ENCODE measurements at regions not wholly inside any gene's neighbourhood (a gene's known extent, or its start where the extent isn't known, plus 50 kb on each side); places are given as distances from the start of the nearest gene placed in this dataset.
"Not testable (repeated sequence)": the region's sequence is repeated elsewhere in the genome, so short reads cannot be mapped to it uniquely, and the experiment has no call there.

DNA sequence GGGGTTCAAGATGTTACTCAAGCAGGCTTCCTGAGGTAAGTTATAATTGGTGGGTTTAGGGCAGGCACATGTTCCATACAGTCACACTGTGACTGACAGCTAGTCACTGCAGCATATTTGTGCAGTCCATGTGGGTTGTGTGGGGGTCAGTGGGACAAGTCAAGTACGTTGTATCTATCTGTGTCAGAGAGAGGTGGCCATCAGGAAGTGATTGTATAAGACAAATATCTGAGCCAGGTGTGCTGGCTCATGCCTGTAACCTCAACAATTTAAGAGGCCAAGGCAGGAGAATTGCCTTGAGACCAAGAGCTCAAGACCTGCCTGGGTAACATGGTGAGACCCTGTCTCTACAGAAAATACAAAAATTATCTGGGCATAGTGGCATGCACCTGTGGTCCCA, 509.3 kb downstream of the CENPC start:
- DNase-seq = no peak

DNA sequence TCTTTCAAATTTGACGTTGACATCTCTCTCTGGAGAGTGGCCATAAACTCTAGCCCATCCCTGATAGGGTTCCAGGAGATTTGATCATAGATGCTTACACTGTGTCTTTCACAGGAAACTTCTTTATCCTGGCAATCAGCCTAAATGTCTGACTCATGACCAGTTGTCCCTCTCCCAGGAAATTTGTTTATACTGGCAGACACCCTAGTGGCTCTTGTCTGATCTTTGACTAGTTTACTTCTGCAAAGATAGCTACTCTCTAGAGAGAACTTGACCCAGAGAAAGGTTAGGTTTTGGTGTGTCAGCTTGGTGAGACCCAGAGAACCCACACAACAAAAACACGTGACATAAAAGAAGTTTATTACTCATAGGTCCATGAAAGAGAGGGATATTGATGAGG, 509.8 kb downstream of the CENPC start:
- no peak for DNase-seq

DNA sequence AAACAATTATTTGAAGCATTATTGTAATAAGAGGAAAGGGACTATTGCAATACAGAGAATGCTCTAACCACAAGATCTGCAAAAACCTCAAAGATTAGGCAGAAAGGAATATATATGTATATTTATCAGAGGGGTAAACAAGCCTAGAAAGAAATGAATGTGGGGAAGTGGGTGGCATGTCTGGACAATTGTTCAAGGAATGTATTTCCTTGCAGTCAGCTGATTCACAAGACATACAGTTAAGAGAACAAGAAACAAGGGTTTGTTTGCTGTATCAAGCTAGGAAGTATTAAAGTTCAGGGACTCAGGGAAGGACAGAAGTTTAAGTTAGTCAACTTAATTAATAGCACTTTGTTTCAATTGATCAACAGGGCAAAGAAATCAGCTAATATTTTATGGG, 514.7 kb downstream of the CENPC start:
- no peak for DNase-seq

DNA sequence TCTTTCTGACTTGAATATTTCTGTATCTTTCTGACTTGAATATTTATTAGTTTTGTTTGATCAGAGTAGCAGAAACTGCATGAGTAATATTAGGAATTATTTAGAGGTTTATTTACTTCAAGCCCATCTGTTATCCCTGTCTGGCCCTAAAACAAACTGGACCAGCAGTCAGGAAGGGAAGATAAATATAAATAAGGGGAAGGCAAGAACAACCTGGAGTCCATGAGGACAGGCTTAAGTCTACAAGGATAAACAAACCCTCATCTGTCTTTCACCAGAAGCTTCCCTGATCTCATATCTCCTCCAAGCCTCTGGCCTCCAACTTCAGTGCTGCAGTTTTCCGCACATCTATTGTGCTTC, 524.9 kb downstream of the CENPC start:
- DNase-seq = no peak

DNA sequence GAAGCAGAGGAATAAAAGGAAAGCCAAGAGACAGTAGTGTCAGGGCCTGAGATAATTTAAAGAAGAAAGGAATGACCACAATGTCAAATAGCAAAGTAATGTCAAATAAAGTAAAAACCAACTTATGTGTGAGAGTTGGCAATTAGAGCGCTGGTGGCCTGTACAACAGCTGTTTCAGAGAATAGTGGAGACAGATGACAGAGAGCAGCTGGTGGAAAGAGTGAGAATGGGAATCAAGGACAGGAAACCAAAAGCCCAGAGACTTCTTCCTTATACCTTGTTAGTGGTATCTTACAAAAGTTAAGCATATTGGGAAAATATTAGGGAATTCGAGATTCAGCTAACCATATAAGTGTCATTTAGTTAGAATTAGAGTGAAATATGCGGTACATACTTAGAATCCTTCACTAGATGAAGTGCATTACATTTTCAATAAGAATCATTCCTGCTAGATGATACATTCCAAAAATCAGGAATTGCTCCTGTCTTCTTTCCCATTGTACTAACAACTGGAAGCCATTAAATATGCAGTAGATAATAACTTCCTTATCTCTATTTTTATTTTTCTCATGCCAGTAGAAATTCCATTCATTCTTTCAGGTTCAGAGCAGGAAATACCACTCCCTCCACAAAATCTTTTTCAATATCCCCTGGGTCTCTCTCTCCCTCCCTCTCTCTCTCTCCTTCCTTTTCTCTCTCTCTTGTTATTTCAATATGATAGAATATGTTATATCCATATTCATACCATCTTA, 525.4 kb downstream of the CENPC start:
- DNase-seq = no peak

DNA sequence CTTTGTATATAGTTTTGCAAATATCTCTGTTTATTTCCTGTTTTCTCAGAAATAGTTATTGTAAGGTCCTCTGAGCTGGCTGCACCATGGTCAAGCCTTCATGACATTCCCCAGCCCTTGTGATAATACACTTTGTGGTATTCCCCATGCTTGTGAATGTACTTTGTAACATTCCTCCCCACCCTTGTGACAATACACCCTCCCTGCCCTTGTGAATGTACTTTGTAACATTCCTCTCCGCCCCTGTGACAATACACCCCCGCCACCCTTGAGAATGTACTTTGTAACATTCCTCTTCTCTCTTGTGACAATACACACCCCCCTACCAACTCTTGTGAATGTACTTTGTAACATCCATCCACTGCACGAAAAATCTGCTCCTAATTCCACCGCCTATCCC, 530.7 kb downstream of the CENPC start:
- no peak for DNase-seq

DNA sequence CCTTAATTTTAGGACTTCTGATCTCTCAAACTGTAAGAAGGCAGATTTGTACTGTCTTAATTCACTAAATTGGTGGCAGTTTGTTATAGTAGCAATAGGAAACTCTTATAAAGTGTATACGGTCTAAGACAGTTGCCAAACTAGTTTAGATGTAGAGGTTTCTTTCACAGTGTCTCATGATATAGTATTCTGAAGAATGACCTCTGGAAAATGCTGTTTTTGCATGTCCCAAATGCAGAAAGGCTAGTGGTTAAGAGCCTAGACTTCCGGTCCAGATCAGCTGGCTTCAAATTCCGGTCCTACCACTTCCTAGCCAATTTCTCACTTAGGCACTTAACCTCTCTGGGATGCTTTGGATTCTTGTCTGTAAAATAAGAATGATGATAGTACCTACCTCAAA, 538.5 kb downstream of the CENPC start:
- DNase-seq = no peak

DNA sequence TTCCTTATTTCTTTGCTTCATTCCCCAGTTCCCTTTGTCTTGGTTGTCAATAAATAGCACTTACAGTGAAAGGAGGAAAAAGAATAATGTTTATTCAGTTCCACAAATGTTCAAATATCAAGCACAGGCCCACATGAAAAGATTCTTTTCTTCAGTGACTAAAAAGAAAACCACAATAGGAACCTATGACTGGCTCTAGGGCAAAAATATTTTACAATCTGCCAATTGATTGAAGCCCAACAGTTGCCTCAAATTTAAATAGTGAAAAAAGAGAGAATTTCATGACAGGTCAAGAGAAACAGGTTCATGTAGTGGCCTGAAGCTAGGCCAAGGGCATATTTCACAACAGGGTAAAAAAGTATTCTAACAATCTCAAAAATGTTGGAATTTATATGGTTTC, 553.8 kb downstream of the CENPC start:
- no peak for DNase-seq

DNA sequence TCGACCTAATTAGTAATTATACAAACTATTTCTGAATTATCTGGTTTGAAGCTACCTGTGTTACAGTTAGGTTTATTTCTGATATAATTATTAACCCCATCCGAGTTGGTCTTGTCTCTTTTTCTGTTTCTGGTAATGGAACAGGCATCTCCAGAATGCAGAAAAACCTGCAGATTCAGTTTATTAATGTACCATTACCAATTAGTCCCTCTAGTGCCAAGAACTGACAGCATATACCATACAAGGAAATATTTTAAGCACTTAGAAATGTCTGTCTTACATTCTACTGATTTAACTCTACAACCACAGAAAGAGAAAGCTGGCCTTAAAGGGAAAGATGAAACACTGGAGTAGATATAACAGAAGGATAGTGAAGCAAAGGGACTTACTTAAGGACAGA, 570.6 kb downstream of the CENPC start:
- DNase-seq = no peak

DNA sequence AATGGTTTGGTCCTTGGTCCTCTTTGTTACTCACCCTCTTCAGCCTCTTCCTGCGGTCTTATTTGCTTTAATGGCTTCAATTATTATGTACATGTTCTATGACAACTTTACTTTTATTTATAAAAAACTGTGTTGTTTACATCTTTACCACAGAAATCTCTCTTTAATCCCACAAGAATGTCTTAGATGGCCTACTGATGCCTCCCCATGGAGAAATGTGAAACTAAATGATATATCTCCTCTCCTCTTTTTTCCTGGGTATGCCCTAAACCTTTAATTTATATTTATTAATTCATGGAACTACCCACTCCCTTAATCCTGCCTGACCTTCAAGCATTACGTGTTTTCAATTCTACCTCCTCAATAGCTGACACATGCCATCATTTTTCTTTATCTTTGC, 573.2 kb downstream of the CENPC start:
- peak; percentile 3 for DNase-seq

DNA sequence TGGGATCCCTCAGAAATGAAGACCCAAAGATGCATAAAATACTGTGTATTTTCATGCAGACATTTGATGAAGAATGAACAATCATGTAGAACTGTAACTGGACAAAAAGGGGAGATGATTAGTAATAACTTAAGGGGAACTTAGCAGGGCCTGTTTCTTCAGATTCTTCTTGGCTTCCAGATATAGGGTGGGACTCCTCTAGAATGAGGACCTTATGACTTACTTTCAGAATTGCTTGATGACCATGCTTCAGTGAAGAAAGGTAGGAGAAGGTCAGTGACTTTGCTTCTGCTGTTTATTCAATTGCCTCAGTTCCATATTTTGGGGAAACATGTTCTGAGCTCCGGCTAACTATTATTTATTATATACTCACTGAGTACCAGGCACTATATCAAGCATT, 580.8 kb downstream of the CENPC start:
- no peak for DNase-seq

DNA sequence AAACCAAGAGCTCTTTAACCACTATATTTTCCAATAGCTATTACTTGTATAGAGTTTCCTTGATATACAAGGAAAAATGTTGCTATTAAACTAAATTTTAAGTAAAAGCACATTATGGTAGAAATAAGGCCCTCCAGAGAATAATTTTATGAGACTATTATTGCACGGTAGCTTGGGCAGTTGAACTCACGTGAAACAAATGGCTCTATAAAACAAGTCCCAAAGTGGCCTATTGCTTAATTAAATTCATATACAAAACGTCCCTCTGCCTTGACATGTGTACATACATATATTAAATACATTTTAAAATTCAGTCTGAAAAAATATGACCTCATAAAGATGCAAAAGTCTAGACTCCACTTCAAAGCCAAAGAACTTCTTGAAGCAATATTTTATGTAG, 582.2 kb downstream of the CENPC start:
- DNase-seq = no peak

DNA sequence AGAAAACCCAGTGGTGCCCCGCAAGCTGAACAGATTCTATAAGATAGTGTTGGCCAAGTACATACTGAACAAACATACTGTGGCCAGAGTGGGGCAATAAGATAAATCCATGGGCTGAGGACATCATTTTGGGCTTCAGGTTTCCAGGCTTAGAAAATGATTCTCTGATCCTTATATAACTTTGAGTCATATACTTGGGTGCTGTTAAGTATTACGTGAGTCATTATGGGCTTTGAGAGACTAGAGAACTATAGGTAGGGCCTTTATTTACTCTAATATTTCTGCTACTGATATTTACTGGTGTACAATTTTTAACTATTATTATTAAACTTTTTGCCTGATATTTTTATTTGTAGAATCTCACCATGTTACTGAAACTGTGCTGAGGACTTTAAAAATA, 586.1 kb downstream of the CENPC start:
- DNase-seq = no peak

DNA sequence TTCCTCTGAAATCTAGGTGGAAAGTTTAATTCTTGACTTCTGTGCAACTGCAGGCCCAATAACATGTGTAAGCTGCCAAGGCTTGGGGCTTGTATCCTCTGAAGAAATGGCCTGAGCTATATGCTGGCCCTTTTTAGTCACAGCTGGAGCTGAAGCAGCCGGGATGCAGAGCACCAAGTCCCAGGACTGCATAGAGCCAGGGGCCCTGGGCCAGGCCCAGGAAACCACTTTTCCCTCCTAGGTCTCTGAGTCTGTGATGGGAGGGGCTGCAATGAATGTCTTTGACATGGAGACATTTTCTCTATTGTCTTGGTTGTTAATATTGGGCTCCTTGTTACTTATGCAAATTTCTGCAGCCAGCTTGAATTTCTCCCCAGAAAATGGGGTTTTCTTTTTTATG, 588.5 kb downstream of the CENPC start:
- DNase-seq = no peak

DNA sequence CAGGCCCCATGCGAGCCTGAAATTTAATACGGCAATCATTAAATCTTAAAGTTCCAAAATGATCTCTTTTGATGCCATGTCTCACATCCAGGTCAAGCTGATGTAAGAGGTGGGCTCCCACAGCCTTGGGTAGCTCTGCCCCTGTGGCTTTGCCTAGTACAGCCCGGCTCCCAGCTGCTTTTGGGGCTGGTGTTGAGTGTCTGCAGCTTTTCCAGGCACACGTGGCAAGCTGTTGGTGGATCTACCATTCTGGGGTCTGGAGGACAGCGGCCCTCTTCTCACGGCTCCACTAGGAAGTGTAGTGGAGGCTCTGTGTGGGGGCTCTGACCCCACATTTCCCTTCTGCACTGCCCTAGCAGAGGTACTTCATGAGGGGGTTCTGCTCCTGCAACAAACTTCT, 588.9 kb downstream of the CENPC start:
- no peak for DNase-seq

DNA sequence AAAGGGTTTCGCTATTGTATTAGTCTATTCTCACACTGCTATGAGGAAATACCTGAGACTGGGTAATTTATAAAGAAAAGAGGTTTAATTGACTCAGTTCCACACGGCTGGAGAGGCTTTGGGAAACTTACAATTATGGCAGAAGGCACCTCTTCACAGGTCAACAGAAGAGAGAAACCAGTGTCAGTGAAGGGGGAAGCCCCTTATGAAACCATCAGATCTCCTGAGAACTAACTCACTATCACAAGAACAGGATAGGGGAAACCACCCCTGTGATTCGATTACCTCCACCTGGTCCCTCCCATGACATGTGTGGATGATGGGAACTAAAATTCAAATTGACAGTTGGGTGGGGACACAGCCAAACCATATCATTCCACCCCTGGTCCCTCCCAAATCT, 589.5 kb downstream of the CENPC start:
- no peak for DNase-seq

DNA sequence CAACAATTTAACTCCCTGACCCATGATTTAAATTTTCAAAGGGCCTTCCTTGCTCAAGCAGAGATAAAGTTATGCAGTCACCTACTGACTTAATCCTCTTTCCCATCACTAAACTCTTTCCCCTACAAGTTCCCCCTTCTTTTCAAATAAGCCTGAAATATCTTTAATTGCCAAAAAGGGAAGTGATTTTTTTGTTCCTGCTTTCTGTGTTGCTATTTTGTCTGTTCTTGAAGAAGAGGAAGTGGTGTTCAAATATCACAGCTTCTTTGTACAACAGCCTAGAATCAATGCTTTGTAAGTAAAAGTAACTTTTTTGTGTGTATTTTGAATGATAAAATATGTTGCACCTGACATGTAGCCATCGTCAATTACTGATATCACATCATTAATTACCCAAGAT, 595.9 kb downstream of the CENPC start:
- no peak for DNase-seq

DNA sequence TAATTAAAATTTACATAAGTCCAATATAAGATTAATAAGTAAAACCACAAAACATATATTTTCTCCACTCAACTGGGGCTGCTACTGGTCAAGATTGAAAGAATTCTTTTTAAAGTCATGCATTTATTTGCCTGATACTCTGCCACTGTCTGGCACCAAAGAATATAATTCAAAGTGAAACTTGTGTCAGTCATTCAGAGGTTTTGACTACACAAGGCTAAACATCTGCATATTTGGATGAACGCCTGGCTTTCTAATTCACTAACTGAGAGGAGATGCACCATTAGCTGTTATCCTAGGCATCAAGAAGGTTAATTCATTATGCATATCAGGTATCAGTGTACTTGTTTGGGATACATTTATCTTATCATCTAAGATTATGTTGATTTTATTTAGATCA, 598.5 kb downstream of the CENPC start:
- peak; percentile 14 for DNase-seq

DNA sequence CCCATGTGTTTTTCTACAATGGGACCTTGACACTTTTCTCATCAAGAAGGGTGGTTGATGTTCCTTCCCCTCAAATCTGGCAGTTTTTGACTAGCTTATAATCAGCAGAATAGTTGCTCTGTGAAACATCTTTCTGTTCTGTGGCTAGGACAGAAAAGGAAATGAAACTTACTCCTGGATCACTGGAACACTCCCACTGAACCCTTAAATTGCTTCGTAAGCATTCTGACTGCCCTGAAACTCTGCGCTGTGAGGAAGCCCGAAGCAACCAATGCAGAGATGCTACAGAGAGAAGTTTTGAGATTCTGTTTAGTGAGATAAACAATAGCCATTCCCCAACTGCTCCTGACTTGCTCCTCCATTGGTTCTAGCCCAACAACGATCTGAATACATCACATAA, 602.2 kb downstream of the CENPC start:
- peak; percentile 39 for DNase-seq

DNA sequence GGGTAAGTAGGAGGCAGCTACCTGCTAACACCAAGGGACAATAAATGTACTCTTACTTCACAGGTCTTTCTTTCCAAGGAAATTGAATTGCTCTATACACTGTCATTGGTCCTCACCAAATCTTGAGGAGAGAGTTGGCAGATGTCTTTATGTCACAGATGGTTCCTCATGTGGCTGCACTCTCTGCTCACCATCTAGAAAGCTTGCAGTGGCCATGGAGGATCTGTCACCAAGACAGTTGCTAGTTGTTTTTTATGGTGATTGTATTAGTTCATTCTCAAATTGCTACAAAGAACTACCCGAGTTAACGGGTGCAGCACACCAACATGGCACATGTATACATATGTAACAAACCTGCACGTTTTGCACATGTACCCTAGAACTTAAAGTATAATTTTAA, 613.3 kb downstream of the CENPC start:
- DNase-seq = not testable (repeated sequence)

DNA sequence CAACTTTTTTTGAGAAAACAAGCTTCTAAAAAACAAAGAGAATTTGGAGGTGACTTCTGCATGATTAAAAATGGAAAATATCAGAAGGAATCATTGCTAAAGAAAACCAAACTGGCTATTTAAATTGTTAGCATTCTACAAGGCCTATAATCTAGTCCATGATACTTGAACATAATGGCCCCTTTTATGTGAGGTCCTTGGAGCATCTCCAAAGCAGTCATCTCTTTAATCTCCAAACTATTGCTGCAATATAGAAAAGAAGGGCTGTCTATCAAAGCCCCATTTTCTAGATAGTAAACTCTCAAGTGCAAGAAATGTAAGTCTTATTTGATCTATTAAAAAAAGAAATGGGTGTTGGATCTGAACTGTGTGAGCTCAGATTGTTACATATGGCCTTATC, 615.1 kb downstream of the CENPC start:
- no peak for DNase-seq

DNA sequence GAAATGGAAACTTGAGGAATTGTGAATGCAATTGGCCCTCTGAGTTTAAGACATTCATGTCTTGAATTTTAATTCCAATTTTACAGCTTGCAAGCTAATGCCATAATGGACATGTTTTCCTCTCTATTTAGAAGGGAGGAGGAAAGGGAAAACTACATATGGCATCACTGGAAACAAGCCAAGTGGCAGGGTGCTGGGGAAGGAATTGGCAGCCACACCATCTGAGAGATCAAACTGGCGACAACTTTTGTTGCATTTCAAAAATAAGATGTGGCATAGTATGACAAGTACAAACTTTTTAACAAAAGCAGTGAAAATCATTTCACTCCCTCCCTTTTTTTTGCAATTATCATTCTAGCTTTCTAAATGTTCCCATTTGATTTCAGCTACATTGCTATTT, 615.6 kb downstream of the CENPC start:
- no peak for DNase-seq

DNA sequence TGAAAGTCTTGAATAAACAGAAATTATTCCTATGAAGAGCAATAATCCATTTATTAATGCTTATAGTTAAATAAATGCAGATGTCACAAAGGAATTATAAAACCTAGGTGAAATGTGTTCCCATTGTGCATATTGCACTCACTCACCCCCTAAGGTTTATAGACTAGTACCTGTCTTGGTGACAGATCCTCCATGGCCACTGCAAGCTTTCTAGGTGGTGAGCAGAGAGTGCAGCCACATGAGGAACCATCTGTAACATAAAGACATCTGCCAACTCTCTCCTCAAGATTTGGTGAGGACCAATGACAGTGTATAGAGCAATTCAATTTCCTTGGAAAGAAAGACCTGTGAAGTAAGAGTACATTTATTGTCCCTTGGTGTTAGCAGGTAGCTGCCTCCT, 616.4 kb downstream of the CENPC start:
- DNase-seq = not testable (repeated sequence)

DNA sequence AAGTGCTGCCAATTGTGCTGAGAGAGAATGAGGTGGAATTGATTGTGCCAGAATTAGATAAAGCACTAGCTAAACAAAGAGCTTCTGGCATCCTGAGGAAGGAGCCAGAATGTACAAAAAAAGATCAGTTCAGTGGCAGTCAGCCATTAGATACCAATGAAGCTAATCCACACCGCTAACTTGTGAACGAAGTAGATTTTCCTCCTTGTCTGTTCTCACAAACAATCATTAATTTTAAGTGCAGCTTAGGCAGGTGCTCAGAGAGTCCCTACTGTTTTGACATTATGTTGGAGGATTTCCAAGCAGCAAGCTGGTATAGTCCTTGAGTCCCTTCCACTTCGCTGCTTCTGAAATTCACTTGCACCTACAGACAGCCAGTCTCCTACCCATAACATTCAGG, 617.4 kb downstream of the CENPC start:
- DNase-seq = no peak

DNA sequence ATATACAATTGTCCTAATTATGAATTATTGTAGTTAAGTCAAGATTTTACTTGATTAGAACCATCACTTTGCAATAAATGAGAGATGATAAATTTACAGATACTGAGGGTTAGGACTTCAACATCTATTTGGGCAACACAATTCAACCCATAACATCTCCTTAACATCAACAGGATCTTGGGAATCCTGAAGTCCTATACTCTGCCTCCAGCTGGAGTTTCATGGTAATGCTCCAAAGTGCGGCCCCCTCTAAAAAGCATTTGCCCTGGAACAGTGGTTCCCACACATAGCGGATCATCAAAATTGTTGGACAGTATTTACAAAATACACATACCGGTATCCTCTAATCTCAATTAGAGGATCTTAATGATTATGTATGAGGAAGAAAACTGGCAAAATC, 618.6 kb downstream of the CENPC start:
- no peak for DNase-seq
